GM19438 (cell line): ENCODE measurements at regions not wholly inside any gene's neighbourhood (a gene's known extent, or its start where the extent isn't known, plus 50 kb on each side); places are given as distances from the start of the nearest gene placed in this dataset.

Experiments
- ATAC-seq: cut with Tn5 transposase; IDR thresholded peaks from one replicate; pipeline ENCODE4 v1.9.1; 2021; ENCODE audit warnings: low read depth; ENCODE audit not compliant: unreplicated experiment

- no peak for ATAC-seq
Observed at GRCh38 chr5:90136952-90137528, 272.5 kb downstream of the CETN3 start.

- ATAC-seq: no peak
Observed at GRCh38 chr5:90135779-90136378, 273.7 kb downstream of the CETN3 start.

- no peak for ATAC-seq
Observed at GRCh38 chr5:90134892-90135291, 274.7 kb downstream of the CETN3 start.

GRCh38 chr5:90134381-90134780 is 275.2 kb downstream of the CETN3 start:
- ATAC-seq: no peak

- no peak for ATAC-seq
Observed at GRCh38 chr5:90133941-90134340, 275.6 kb downstream of the CETN3 start.

- no peak for ATAC-seq
Observed at GRCh38 chr5:90131383-90132133, 278.0 kb downstream of the CETN3 start.

- ATAC-seq: no peak
Observed at GRCh38 chr5:90128551-90128950, 281.0 kb downstream of the CETN3 start.

- ATAC-seq: no peak
Observed at GRCh38 chr5:90119531-90119971, 290.0 kb downstream of the CETN3 start.

- ATAC-seq: no peak
Observed at GRCh38 chr5:90117005-90117404, 292.6 kb downstream of the CETN3 start.

- ATAC-seq: no peak
Observed at GRCh38 chr5:90113108-90113507, 296.4 kb downstream of the CETN3 start.

GRCh38 chr5:90112033-90112692 is 297.4 kb downstream of the CETN3 start:
- no peak for ATAC-seq

GRCh38 chr5:90111364-90112032 is 298.1 kb downstream of the CETN3 start:
- ATAC-seq: no peak

GRCh38 chr5:90109285-90109684 is 300.3 kb downstream of the CETN3 start:
- ATAC-seq: no peak

- ATAC-seq: no peak
Observed at GRCh38 chr5:90099099-90099498, 310.5 kb downstream of the CETN3 start.

- ATAC-seq: no peak
Observed at GRCh38 chr5:90097082-90097477, 312.5 kb downstream of the CETN3 start.

- no peak for ATAC-seq
Observed at GRCh38 chr5:90096415-90097081, 313.0 kb downstream of the CETN3 start.

- no peak for ATAC-seq
Observed at GRCh38 chr5:90095292-90096060, 314.1 kb downstream of the CETN3 start.

- no peak for ATAC-seq
Observed at GRCh38 chr5:90093751-90094485, 315.6 kb downstream of the CETN3 start.

- ATAC-seq: no peak
Observed at GRCh38 chr5:90092734-90093133, 316.8 kb downstream of the CETN3 start.
